ENCODE measurements at regions not wholly inside any gene's neighbourhood (a gene's known extent, or its start where the extent isn't known, plus 50 kb on each side); places are given as distances from the start of the nearest gene placed in this dataset.

GRCh38 chr20:21826976-21827375 is 121.5 kb downstream of the PAX1 start:
- TF ChIP-seq TAF1 (IDR thresholded peaks at IDR 0.05; ENCODE audit: low read depth, low read length) (no peak), POLR2A (IDR thresholded peaks at IDR 0.05; ENCODE audit: low read depth, low read length) (no peak), POLR2AphosphoS5 (IDR thresholded peaks at IDR 0.05; ENCODE audit: low read depth, low read length) (no peak), SPI1 (IDR thresholded peaks at IDR 0.05; ENCODE audit: low read depth, low read length) (no peak)
